ENCODE measurements at regions not wholly inside any gene's neighbourhood (a gene's known extent, or its start where the extent isn't known, plus 50 kb on each side); places are given as distances from the start of the nearest gene placed in this dataset.
"Not testable (repeated sequence)": the region's sequence is repeated elsewhere in the genome, so short reads cannot be mapped to it uniquely, and the experiment has no call there.

- H3K27ac ChIP-seq = no peak overlapping the region
- TF ChIP-seq CTCF (IDR thresholded peaks at IDR 0.05) (no peak), POLR2A (IDR thresholded peaks at IDR 0.05) (no peak)
- intact Hi-C loops (cut with DNase I) = no loop called here
- H3K27me3 ChIP-seq = peaks cover 0 to 9% (median 0%) of the 10 kb centered on the region in 4 donors
- H3K36me3 ChIP-seq = no peaks in the 10 kb centered on the region
- H3K4me1 ChIP-seq = no peaks in the 10 kb centered on the region
- no peak for DNase-seq
- H3K4me3 ChIP-seq = no peak overlapping the region
- H3K9me3 ChIP-seq = no peaks in the 10 kb centered on the region
- 60 to 70% methylated on average over 4 of the region's 4 CpGs for WGBS, 2 donors
These were observed 81.2 kb upstream of the DNAH5 start for GRCh38 chr5:14025569-14026286.

- H3K27ac ChIP-seq = no peak overlapping the region
- no peaks in the 10 kb centered on the region for H3K4me1 ChIP-seq
- no peak overlapping the region for H3K4me3 ChIP-seq
- no peak for TF ChIP-seq CTCF (IDR thresholded peaks at IDR 0.05)
- no peak for TF ChIP-seq POLR2A (IDR thresholded peaks at IDR 0.05)
- H3K9me3 ChIP-seq = no peaks in the 10 kb centered on the region
- H3K27me3 ChIP-seq = peaks cover 0 to 15% (median 0%) of the 10 kb centered on the region in 4 donors
- WGBS, 2 donors = 42 to 71% methylated on average over 3 of the region's 3 CpGs
- intact Hi-C loops (cut with DNase I) = no loop called here
- DNase-seq = no peak
- H3K36me3 ChIP-seq = no peaks in the 10 kb centered on the region
These were observed 78.5 kb upstream of the DNAH5 start for GRCh38 chr5:14022971-14023370.

GRCh38 chr5:14020944-14021343 lies 76.5 kb upstream of the DNAH5 start:
- H3K4me3 ChIP-seq; DNase-seq; H3K4me1 ChIP-seq; H3K9me3 ChIP-seq; H3K27ac ChIP-seq; H3K36me3 ChIP-seq; intact Hi-C loops (cut with DNase I): not testable (repeated sequence)
- H3K27me3 ChIP-seq = peaks cover 0 to 25% (median 0%) of the 10 kb centered on the region in 4 donors
- WGBS, 2 donors = 87 to 92% methylated on average over 2 to 3 of the region's 4 CpGs

- DNase-seq = no peak
- Histone ChIP-seq H3K27ac (no peak overlapping the region), H3K4me1 (no peaks in the 10 kb centered on the region), H3K27me3 (peaks cover 0 to 26% (median 0%) of the 10 kb centered on the region in 4 donors), H3K4me3 (no peak overlapping the region), H3K9me3 (no peaks in the 10 kb centered on the region), H3K36me3 (no peaks in the 10 kb centered on the region)
- intact Hi-C loops (cut with DNase I) = no loop called here
- WGBS, 2 donors = 75 to 91% methylated on average over 1 of the region's 1 CpG
- TF ChIP-seq CTCF (IDR thresholded peaks at IDR 0.05) (no peak), POLR2A (IDR thresholded peaks at IDR 0.05) (no peak)
These were observed 75.3 kb upstream of the DNAH5 start for GRCh38 chr5:14019768-14020290.

GRCh38 chr5:14017904-14018303 lies 73.4 kb upstream of the DNAH5 start:
- Histone ChIP-seq H3K4me3 (no peak overlapping the region), H3K4me1 (no peaks in the 10 kb centered on the region), H3K9me3 (no peaks in the 10 kb centered on the region), H3K27ac (no peak overlapping the region), H3K27me3 (peaks cover 0 to 34% (median 0%) of the 10 kb centered on the region in 4 donors), H3K36me3 (no peaks in the 10 kb centered on the region)
- TF ChIP-seq CTCF (IDR thresholded peaks at IDR 0.05) = no peak
- no peak for TF ChIP-seq POLR2A (IDR thresholded peaks at IDR 0.05)
- no peak for DNase-seq
- intact Hi-C loops (cut with DNase I) = no loop called here
- WGBS, 2 donors = 71 to 82% methylated on average over 5 to 7 of the region's 8 CpGs

Measured in esophagus squamous epithelium (tissue), 5 donors.